WTC11 (cell line): ENCODE measurements at regions not wholly inside any gene's neighbourhood (a gene's known extent, or its start where the extent isn't known, plus 50 kb on each side); places are given as distances from the start of the nearest gene placed in this dataset.

Source experiments
- ATAC-seq: fragments of 200-7000 bp; cut with Tn5 transposase; 2 replicates; pipeline ENCODE4 v1.10.0; 2021; ENCODE audit warnings: mild to moderate bottlenecking, moderate library complexity
- CTCF ChIA-PET: fragments of 300-600 bp; sonication (Branson Sonifier 250); formaldehyde crosslinking; loops from one replicate; lab custom pipeline; 2021; ENCODE audit warnings: antibody characterized with exemption; lab: Charles Lee
- POLR2A ChIA-PET: fragments of 350-600 bp; sonication (Branson Sonifier 250); formaldehyde crosslinking; loops from one replicate; lab custom pipeline; 2021; ENCODE audit warnings: antibody characterized with exemption; lab: Charles Lee
- DNase-seq: peaks from one replicate; pipeline ENCODE4 v3.0.0; 2021; ENCODE audit warnings: low spot score
- H3K27ac Mint-ChIP-seq: 2 replicates; pipeline ENCODE4 v1.8.0; 2021; ENCODE audit warnings: mixed read lengths
- H3K27me3 Mint-ChIP-seq: 2 replicates; pipeline ENCODE4 v1.8.0; 2021; ENCODE audit warnings: low read depth, mild to moderate bottlenecking, moderate library complexity, mixed read lengths
- H3K36me3 Mint-ChIP-seq: 2 replicates; pipeline ENCODE4 v1.8.0; 2021; ENCODE audit warnings: mixed read lengths
- H3K4me1 Mint-ChIP-seq: 2 replicates; pipeline ENCODE4 v1.8.0; 2022; ENCODE audit warnings: mixed read lengths
- H3K4me3 Mint-ChIP-seq: 2 replicates; pipeline ENCODE4 v1.8.0; 2021; ENCODE audit warnings: mild to moderate bottlenecking, moderate library complexity, mixed read lengths
- H3K9me3 Mint-ChIP-seq: 2 replicates; pipeline ENCODE4 v1.8.0; 2021; ENCODE audit warnings: mixed read lengths
- AR ChIP-seq: fragments of 250-450 bp; sonication (Bioruptor Pico); IDR thresholded peaks from 2 replicates; pipeline ENCODE4 v1.9.0; 2021; ENCODE audit warnings: mild to moderate bottlenecking
- CREB1 ChIP-seq: sonication (generic); formaldehyde crosslinking; IDR thresholded peaks from 2 replicates; pipeline ENCODE4 v1.8.0; 2023; ENCODE audit warnings: mild to moderate bottlenecking, missing genetic modification reagents
- E2F4 ChIP-seq: sonication (generic); formaldehyde crosslinking; IDR thresholded peaks from 2 replicates; pipeline ENCODE4 v1.8.1; 2022; ENCODE audit warnings: low read depth, mild to moderate bottlenecking, moderate library complexity, missing genetic modification reagents, borderline replicate concordance
- ERG ChIP-seq: fragments of 250-450 bp; sonication (Bioruptor Pico); IDR thresholded peaks from 2 replicates; pipeline ENCODE4 v1.8.0; 2021; ENCODE audit warnings: mild to moderate bottlenecking
- FOXJ3 ChIP-seq: sonication (generic); formaldehyde crosslinking; IDR thresholded peaks from 2 replicates; pipeline ENCODE4 v1.9.0; 2021; ENCODE audit warnings: missing genetic modification reagents, mild to moderate bottlenecking, borderline replicate concordance
- FOXK1 ChIP-seq: sonication (generic); formaldehyde crosslinking; IDR thresholded peaks from 2 replicates; pipeline ENCODE4 v1.8.0; 2022; ENCODE audit warnings: mild to moderate bottlenecking, moderate library complexity, missing genetic modification reagents
- FOXP1 ChIP-seq: sonication (generic); formaldehyde crosslinking; IDR thresholded peaks from 2 replicates; pipeline ENCODE4 v1.8.0; 2022; ENCODE audit warnings: missing genetic modification reagents, mild to moderate bottlenecking, moderate library complexity, borderline replicate concordance
- HMGA2 ChIP-seq: fragments of 250-450 bp; sonication (Bioruptor Pico); IDR thresholded peaks from 2 replicates; pipeline ENCODE4 v1.4.0; 2021; ENCODE audit warnings: mild to moderate bottlenecking, moderate library complexity
- IRF2 ChIP-seq: sonication (generic); formaldehyde crosslinking; IDR thresholded peaks from 2 replicates; pipeline ENCODE4 v1.8.0; 2022; ENCODE audit warnings: low read depth, missing genetic modification reagents, borderline replicate concordance
- JAZF1 ChIP-seq: fragments of 250-450 bp; sonication (Bioruptor Pico); IDR thresholded peaks from 2 replicates; pipeline ENCODE4 v1.9.0; 2021; ENCODE audit warnings: moderate library complexity, mild to moderate bottlenecking, inconsistent platforms
- KAT7 ChIP-seq: sonication (generic); formaldehyde crosslinking; IDR thresholded peaks from 2 replicates; pipeline ENCODE4 v1.8.1; 2023; ENCODE audit warnings: missing genetic modification reagents, mild to moderate bottlenecking, borderline replicate concordance
- MLX ChIP-seq: sonication (generic); formaldehyde crosslinking; IDR thresholded peaks from 2 replicates; pipeline ENCODE4 v1.8.1; 2023; ENCODE audit warnings: mild to moderate bottlenecking, missing genetic modification reagents, moderate library complexity
- NFYB ChIP-seq: sonication (generic); formaldehyde crosslinking; conservative IDR thresholded peaks from 2 replicates; pipeline ENCODE4 v1.8.0; 2022; ENCODE audit warnings: low read depth, missing genetic modification reagents
- NR2C2 ChIP-seq: sonication (generic); formaldehyde crosslinking; IDR thresholded peaks from 2 replicates; pipeline ENCODE4 v1.8.0; 2022; ENCODE audit warnings: mild to moderate bottlenecking, missing genetic modification reagents
- NR3C1 ChIP-seq: sonication (generic); formaldehyde crosslinking; conservative IDR thresholded peaks from 2 replicates; pipeline ENCODE4 v1.8.1; 2023; ENCODE audit warnings: low read depth, mild to moderate bottlenecking, missing genetic modification reagents
- RELA ChIP-seq: sonication (generic); formaldehyde crosslinking; IDR thresholded peaks from 2 replicates; pipeline ENCODE4 v1.8.1; 2022; ENCODE audit warnings: missing genetic modification reagents, mild to moderate bottlenecking, borderline replicate concordance
- SMAD3 ChIP-seq: sonication (generic); formaldehyde crosslinking; IDR thresholded peaks from 2 replicates; pipeline ENCODE4 v1.8.0; 2022; ENCODE audit warnings: missing genetic modification reagents, mild to moderate bottlenecking, borderline replicate concordance
- SOX15 ChIP-seq: fragments of 250-450 bp; sonication (Bioruptor Pico); IDR thresholded peaks from 2 replicates; pipeline ENCODE4 v1.9.0; 2021; ENCODE audit warnings: mild to moderate bottlenecking
- TCF7 ChIP-seq: sonication (generic); formaldehyde crosslinking; IDR thresholded peaks from 2 replicates; pipeline ENCODE4 v1.8.0; 2022; ENCODE audit warnings: mild to moderate bottlenecking, low read depth, missing genetic modification reagents, moderate library complexity
- TEAD1 ChIP-seq: sonication (generic); formaldehyde crosslinking; IDR thresholded peaks from 2 replicates; pipeline ENCODE4 v1.8.0; 2022; ENCODE audit warnings: mild to moderate bottlenecking, missing genetic modification reagents
- ZMAT4 ChIP-seq: fragments of 250-450 bp; sonication (Bioruptor Pico); IDR thresholded peaks from 2 replicates; pipeline ENCODE4 v1.9.0; 2021; ENCODE audit warnings: mild to moderate bottlenecking
- ZNF232 ChIP-seq: sonication (generic); formaldehyde crosslinking; IDR thresholded peaks from 2 replicates; pipeline ENCODE4 v1.8.0; 2022; ENCODE audit warnings: mild to moderate bottlenecking, missing genetic modification reagents
- ZNF396 ChIP-seq: fragments of 250-450 bp; sonication (Bioruptor Pico); IDR thresholded peaks from 2 replicates; pipeline ENCODE4 v1.8.0; 2021; ENCODE audit warnings: mild to moderate bottlenecking, moderate library complexity, borderline replicate concordance
- ZNF512 ChIP-seq: sonication (generic); formaldehyde crosslinking; IDR thresholded peaks from 2 replicates; pipeline ENCODE4 v1.8.1; 2022; ENCODE audit warnings: missing genetic modification reagents, borderline replicate concordance

- TF ChIP-seq AR (CRISPR knock-in tag), result no peak
- TF ChIP-seq E2F4 (CRISPR knock-in tag), result no peak
- TF ChIP-seq TCF7 (CRISPR knock-in tag), result no peak
- TF ChIP-seq JAZF1 (CRISPR knock-in tag), result no peak
These were observed 719.2 kb upstream of the MBL2 start (continued) for GRCh38 chr10:53491774-53492173.

- Mint-ChIP-seq H3K36me3 (peaks cover 84% of the 10 kb centered on the region), H3K9me3 (peaks cover 58% of the 10 kb centered on the region), H3K27ac (no peak overlapping the region), H3K4me1 (peaks cover 33% of the 10 kb centered on the region), H3K27me3 (peaks cover 19% of the 10 kb centered on the region), H3K4me3 (no peak overlapping the region)
- DNase-seq, result no peak
- ChIA-PET POLR2A (no interaction called here), CTCF (no interaction called here)
- TF ChIP-seq SMAD3 (CRISPR knock-in tag), result no peak
- TF ChIP-seq FOXJ3 (CRISPR knock-in tag), result no peak
- TF ChIP-seq KAT7 (CRISPR knock-in tag), result no peak
- TF ChIP-seq FOXK1 (CRISPR knock-in tag), result no peak
- no peak for TF ChIP-seq NR2C2 (CRISPR knock-in tag)
- TF ChIP-seq RELA, result no peak
- no peak for TF ChIP-seq SOX15 (CRISPR knock-in tag)
- no peak for TF ChIP-seq NR3C1
- no peak for TF ChIP-seq JAZF1 (CRISPR knock-in tag)
- TF ChIP-seq ERG (CRISPR knock-in tag), result no peak
- no peak for TF ChIP-seq CREB1 (CRISPR knock-in tag)
- TF ChIP-seq ZNF396, result no peak
- TF ChIP-seq HMGA2 (CRISPR knock-in tag), result no peak
- ATAC-seq, result no peak
These were observed 718.0 kb upstream of the MBL2 start for GRCh38 chr10:53490553-53490952.

GRCh38 chr10:53489335-53490182, 717.0 kb upstream of the MBL2 start:
- ChIA-PET POLR2A (no interaction called here), CTCF (interaction anchor here (0.7 to 1.2 kb wide), 2 partner anchors 37 to 109 kb away, joined by 3 to 5 read pairs; no protein-coding TSS in a partner anchor)
- H3K27ac Mint-ChIP-seq, result peak overlapping the region; percentile 89
- peaks cover 33% of the 10 kb centered on the region for H3K4me1 Mint-ChIP-seq
- peaks cover 24% of the 10 kb centered on the region for H3K27me3 Mint-ChIP-seq
- peaks cover 68% of the 10 kb centered on the region for H3K9me3 Mint-ChIP-seq
- ATAC-seq (no peak; the same call in 1 of the 2 replicates), DNase-seq (no peak)
- H3K4me3 Mint-ChIP-seq, result no peak overlapping the region
- peaks cover 86% of the 10 kb centered on the region for H3K36me3 Mint-ChIP-seq
- no peak for TF ChIP-seq TEAD1 (CRISPR knock-in tag)
- TF ChIP-seq ZNF512 (CRISPR knock-in tag), result no peak
- no peak for TF ChIP-seq FOXP1
- no peak for TF ChIP-seq ZNF232 (CRISPR knock-in tag)
- no peak for TF ChIP-seq MLX (CRISPR knock-in tag)
- no peak for TF ChIP-seq ZMAT4 (CRISPR knock-in tag)
- TF ChIP-seq IRF2 (CRISPR knock-in tag), result no peak
- no peak for TF ChIP-seq NR2C2 (CRISPR knock-in tag)
- TF ChIP-seq NFYB, result no peak
